KMS-11 (cell line): ENCODE measurements at regions not wholly inside any gene's neighbourhood (a gene's known extent, or its start where the extent isn't known, plus 50 kb on each side); places are given as distances from the start of the nearest gene placed in this dataset.

ENCODE experiments used
- H2AFZ ChIP-seq: fragments of 200-600 bp; sonication (generic); 2 replicates; pipeline ENCODE4 v1.6.1; 2016; ENCODE audit warnings: antibody characterized with exemption, mixed run types, low read depth
- H3K27ac ChIP-seq: fragments of 200-600 bp; sonication (generic); 2 replicates; pipeline ENCODE4 v1.6.1; 2016; ENCODE audit warnings: mild to moderate bottlenecking, mixed run types
- H3K27me3 ChIP-seq: fragments of 200-600 bp; sonication (generic); 2 replicates; pipeline ENCODE4 v1.6.1; 2017; ENCODE audit warnings: mild to moderate bottlenecking, low read depth, mixed run types, moderate library complexity; ENCODE audit not compliant: insufficient read depth
- H3K36me3 ChIP-seq: fragments of 200-600 bp; sonication (generic); 2 replicates; pipeline ENCODE4 v1.6.1; 2017; ENCODE audit warnings: mild to moderate bottlenecking, mixed run types; ENCODE audit not compliant: insufficient read depth
- H3K4me1 ChIP-seq: fragments of 200-600 bp; sonication (generic); 2 replicates; pipeline ENCODE4 v1.6.1; 2016; ENCODE audit warnings: mild to moderate bottlenecking, low read depth, mixed run types; ENCODE audit not compliant: poor library complexity, severe bottlenecking
- H3K4me2 ChIP-seq: fragments of 200-600 bp; sonication (generic); 2 replicates; pipeline ENCODE4 v1.7.0; 2016; ENCODE audit warnings: mild to moderate bottlenecking, mixed run types
- H3K4me3 ChIP-seq: fragments of 200-600 bp; sonication (generic); IDR thresholded peaks from 2 replicates; pipeline ENCODE4 v1.6.1; 2017; ENCODE audit warnings: low read depth, low read length, mixed read lengths; ENCODE audit not compliant: insufficient read depth
- H3K79me2 ChIP-seq: fragments of 200-600 bp; sonication (generic); 2 replicates; pipeline ENCODE4 v1.6.1; 2016; ENCODE audit warnings: low read depth, mixed run types; ENCODE audit not compliant: insufficient read depth
- H3K9ac ChIP-seq: fragments of 200-600 bp; sonication (generic); 2 replicates; pipeline ENCODE4 v1.6.1; 2016; ENCODE audit warnings: mild to moderate bottlenecking, mixed run types
- H4K20me1 ChIP-seq: fragments of 200-600 bp; sonication (generic); 2 replicates; pipeline ENCODE4 v1.6.1; 2016; ENCODE audit warnings: mild to moderate bottlenecking, mixed run types; ENCODE audit not compliant: insufficient read depth
- CTCF ChIP-seq: fragments of 200-600 bp; sonication (generic); conservative IDR thresholded peaks from 2 replicates; pipeline ENCODE4 v1.6.1; 2017; ENCODE audit warnings: low read depth, mild to moderate bottlenecking, antibody characterized with exemption, low read length, moderate library complexity, mixed read lengths

- TF ChIP-seq CTCF: no peak
- Histone ChIP-seq H4K20me1 (no peaks in the 10 kb centered on the region), H3K79me2 (no peaks in the 10 kb centered on the region), H3K27me3 (no peaks in the 10 kb centered on the region), H3K9ac (no peak overlapping the region), H3K4me3 (no peak overlapping the region), H3K27ac (no peak overlapping the region), H3K4me2 (no peak overlapping the region), H3K4me1 (no peaks in the 10 kb centered on the region), H3K36me3 (no peaks in the 10 kb centered on the region), H2AFZ (no peak overlapping the region)
Observed at GRCh38 chr10:61822781-61823230, 78.7 kb upstream of the ARID5B start.

- no peaks in the 10 kb centered on the region for H3K27me3 ChIP-seq
- H2AFZ ChIP-seq: no peak overlapping the region
- H3K4me1 ChIP-seq: no peaks in the 10 kb centered on the region
- H4K20me1 ChIP-seq: no peaks in the 10 kb centered on the region
- H3K9ac ChIP-seq: no peak overlapping the region
- no peak overlapping the region for H3K4me3 ChIP-seq
- no peaks in the 10 kb centered on the region for H3K36me3 ChIP-seq
- no peak overlapping the region for H3K4me2 ChIP-seq
- no peak overlapping the region for H3K27ac ChIP-seq
- H3K79me2 ChIP-seq: no peaks in the 10 kb centered on the region
- TF ChIP-seq CTCF: no peak
Observed at GRCh38 chr10:61825001-61825400, 76.5 kb upstream of the ARID5B start.

GRCh38 chr10:61825628-61826027 lies 75.9 kb upstream of the ARID5B start:
- Histone ChIP-seq H3K9ac (no peak overlapping the region), H4K20me1 (no peaks in the 10 kb centered on the region), H3K36me3 (no peaks in the 10 kb centered on the region), H3K4me3 (no peak overlapping the region), H3K4me2 (no peak overlapping the region), H2AFZ (no peak overlapping the region), H3K27ac (no peak overlapping the region), H3K27me3 (no peaks in the 10 kb centered on the region), H3K4me1 (no peaks in the 10 kb centered on the region), H3K79me2 (no peaks in the 10 kb centered on the region)
- TF ChIP-seq CTCF: no peak

GRCh38 chr10:61828034-61828433 lies 73.5 kb upstream of the ARID5B start:
- H3K9ac ChIP-seq: no peak overlapping the region
- peaks cover 4% of the 10 kb centered on the region for H3K4me1 ChIP-seq
- no peaks in the 10 kb centered on the region for H3K27me3 ChIP-seq
- no peak overlapping the region for H3K4me3 ChIP-seq
- no peaks in the 10 kb centered on the region for H4K20me1 ChIP-seq
- H3K79me2 ChIP-seq: no peaks in the 10 kb centered on the region
- no peak overlapping the region for H2AFZ ChIP-seq
- no peak for TF ChIP-seq CTCF
- H3K4me2 ChIP-seq: no peak overlapping the region
- no peaks in the 10 kb centered on the region for H3K36me3 ChIP-seq
- no peak overlapping the region for H3K27ac ChIP-seq
